K562 (cell line): ENCODE measurements at regions not wholly inside any gene's neighbourhood (a gene's known extent, or its start where the extent isn't known, plus 50 kb on each side); places are given as distances from the start of the nearest gene placed in this dataset.

Source experiments
- ATAC-seq: fragments of 200-7000 bp; cut with Tn5 transposase; 3 replicates; pipeline ENCODE4 v1.9.1; 2020; ENCODE audit warnings: moderate library complexity
- BruUV-seq: library from RNA; stranded (reverse); fragments of 400-500 nt; replicated peaks from 2 replicates; lab custom pipeline; 2021; lab: Mats Ljungman, UMichigan
- CTCF ChIA-PET: fragments of 300-600 bp; formaldehyde crosslinking; extraction: SDS; loops from one replicate; lab custom pipeline; 2021; ENCODE audit warnings: low intra/inter-chr PET ratio; lab: Yijun Ruan, JAX
- POLR2A ChIA-PET: fragments of 300-600, 350-650 bp; sonication (Branson Sonifier 250); formaldehyde crosslinking; extraction: SDS; loops from one replicate; lab custom pipeline; 2021; ENCODE audit warnings: antibody characterized with exemption, inconsistent platforms; lab: Yijun Ruan, JAX
- DNase-seq, 4 experiments: peaks; one replicate each; pipeline versions ENCODE4 v3.0.0 to v3.0.0-alpha.2; 2011 to 2018; ENCODE audit warnings: low spot score in 3 of 4, mixed read lengths in 3 of 4; ENCODE audit errors: extremely low read depth in 1 of 4
- FAIRE-seq: peaks from 2 replicates; lab custom pipeline; 2011; peaks lifted over from hg19 to GRCh38; lab: Jason Lieb, UNC
- H2AFZ ChIP-seq: 2 replicates; pipeline ENCODE4 v1.6.0; 2011; ENCODE audit warnings: low read depth, low read length, control low read depth, inconsistent platforms
- H3K27ac ChIP-seq: fragments of 200-600 bp; 3 replicates; pipeline ENCODE4 v1.8.0; 2011; ENCODE audit warnings: low read depth, mild to moderate bottlenecking, control low read depth, inconsistent platforms, low read length, moderate library complexity, mixed read lengths; ENCODE audit errors: extremely low read depth
- H3K27me3 ChIP-seq, 2 experiments: fragments of 300-600 bp in 1 of 2; 2 replicates in 1 of 2; 3 replicates in 1 of 2; pipeline versions ENCODE4 v1.6.0 to v1.8.0; 2011; ENCODE audit warnings: inconsistent platforms in 2 of 2, low read length in 2 of 2, mild to moderate bottlenecking in 1 of 2, mixed read lengths in 1 of 2, moderate library complexity in 1 of 2; ENCODE audit not compliant: control insufficient read depth in 2 of 2, insufficient read depth in 2 of 2
- H3K36me3 ChIP-seq: fragments of 300-600 bp; 3 replicates; pipeline ENCODE4 v1.8.0; 2011; ENCODE audit warnings: mild to moderate bottlenecking, low read length, inconsistent platforms; ENCODE audit not compliant: control insufficient read depth, insufficient read depth
- H3K4me1 ChIP-seq, 2 experiments: fragments of 200-600 bp in 1 of 2; replicated peaks in 1 of 2; 2 replicates in 1 of 2; 3 replicates in 1 of 2; pipeline versions ENCODE4 v1.5.1 to v1.8.0; 2011; ENCODE audit warnings: inconsistent platforms in 2 of 2, low read length in 2 of 2, mild to moderate bottlenecking in 1 of 2, mixed read lengths in 1 of 2, moderate library complexity in 1 of 2; ENCODE audit not compliant: control insufficient read depth in 2 of 2, insufficient read depth in 2 of 2
- H3K4me2 ChIP-seq: 2 replicates; pipeline ENCODE4 v1.6.1; 2011; ENCODE audit warnings: low read length, control low read depth, inconsistent platforms, mixed read lengths; ENCODE audit not compliant: insufficient read depth
- H3K4me3 ChIP-seq: fragments of 200-600 bp; sonication (generic), shearing (Covaris generic); 2 replicates; pipeline ENCODE4 v1.5.1; 2016; ENCODE audit warnings: control low read depth, inconsistent platforms
- H3K79me2 ChIP-seq: fragments of 200-600 bp; 3 replicates; pipeline ENCODE4 v1.8.0; 2011; ENCODE audit warnings: low read length, inconsistent platforms; ENCODE audit not compliant: control insufficient read depth, insufficient read depth
- H3K9ac ChIP-seq, 2 experiments: 2 replicates each; pipeline versions ENCODE4 v1.6.0 to v1.6.1; 2011; ENCODE audit warnings: low read depth in 2 of 2, low read length in 2 of 2, control low read depth in 1 of 2, inconsistent platforms in 1 of 2, mild to moderate bottlenecking in 1 of 2, mixed read lengths in 1 of 2; ENCODE audit not compliant: insufficient read depth in 1 of 2
- H3K9me1 ChIP-seq: one replicate; pipeline ENCODE4 v1.6.0; 2011; ENCODE audit warnings: inconsistent platforms, mild to moderate bottlenecking, low read length, moderate library complexity; ENCODE audit not compliant: control insufficient read depth, insufficient read depth
- H3K9me3 ChIP-seq: replicated peaks from 2 replicates; pipeline ENCODE4 v1.5.1; 2011; ENCODE audit warnings: low read depth, low read length, inconsistent platforms; ENCODE audit not compliant: control insufficient read depth, insufficient read depth
- H4K20me1 ChIP-seq: replicated peaks from 2 replicates; pipeline ENCODE4 v1.6.1; 2011; ENCODE audit warnings: low read length, inconsistent platforms, mixed read lengths; ENCODE audit not compliant: control insufficient read depth, insufficient read depth
- CEBPG ChIP-seq, 3 experiments: fragments of 200-800 bp in 1 of 3; sonication (Bioruptor generic) in 1 of 3; sonication (generic) in 1 of 3; formaldehyde crosslinking in 1 of 3; IDR thresholded peaks in 2 of 3; conservative IDR thresholded peaks in 1 of 3; 2 replicates each; pipeline versions ENCODE4 v1.6.1 to v1.8.0; 2016 to 2022; ENCODE audit warnings: missing compliant biosample characterization in 2 of 3, missing genetic modification characterization in 2 of 3, mild to moderate bottlenecking in 1 of 3, missing genetic modification reagents in 1 of 3
- ELF2 ChIP-seq: fragments of 250-450 bp; sonication (Bioruptor Pico); IDR thresholded peaks from 2 replicates; pipeline ENCODE4 v1.5.0; 2021; ENCODE audit warnings: mild to moderate bottlenecking
- HMGN3 ChIP-seq: IDR thresholded peaks from 2 replicates; pipeline ENCODE4 v1.6.1; 2011; ENCODE audit warnings: borderline replicate concordance, low read depth, mild to moderate bottlenecking, mixed read lengths, low read length; ENCODE audit not compliant: insufficient read length; ENCODE audit errors: extremely low read depth
- MAFF ChIP-seq: IDR thresholded peaks from 2 replicates; pipeline ENCODE4 v1.6.1; 2012; ENCODE audit warnings: low read length, improper control_type of control experiment
- MEIS2 ChIP-seq: fragments of 450-650 bp; IDR thresholded peaks from 2 replicates; pipeline ENCODE4 v1.6.1; 2014; ENCODE audit warnings: mild to moderate bottlenecking; ENCODE audit not compliant: partially characterized antibody
- PBX2 ChIP-seq, 2 experiments: IDR thresholded peaks in 1 of 2; conservative IDR thresholded peaks in 1 of 2; 2 replicates each; pipeline ENCODE4 v1.6.1; 2016; ENCODE audit warnings: low read depth in 2 of 2, mild to moderate bottlenecking in 1 of 2, missing compliant biosample characterization in 1 of 2, missing genetic modification characterization in 1 of 2, moderate library complexity in 1 of 2
- PCBP2 ChIP-seq: fragments of 200-400 bp; formaldehyde crosslinking; IDR thresholded peaks from 2 replicates; pipeline ENCODE4 v1.6.1; 2018; ENCODE audit warnings: low read length, low read depth, mild to moderate bottlenecking, moderate library complexity; ENCODE audit not compliant: poor library complexity, severe bottlenecking
- POLR3A ChIP-seq: IDR thresholded peaks from 2 replicates; pipeline ENCODE4 v1.6.1; 2011; ENCODE audit warnings: borderline replicate concordance, mild to moderate bottlenecking, moderate library complexity; ENCODE audit not compliant: insufficient read length, insufficient read depth; ENCODE audit errors: extremely low read depth
- ZC3H11A ChIP-seq: IDR thresholded peaks from 2 replicates; pipeline ENCODE4 v1.6.1; 2012; ENCODE audit warnings: low read depth, low read length, improper control_type of control experiment
- WGBS: fragments of 100-300 bp; shearing (Covaris generic); methylation state at CpG from one replicate; pipeline ENCODE4 v1.1.6; 2016; ENCODE audit warnings: low coverage, mixed read lengths; ENCODE audit not compliant: insufficient coverage; ENCODE audit errors: missing lambda C conversion rate; 5-methylcytosine and 5-hydroxymethylcytosine counted together
- in situ Hi-C: fragments of 300-500 bp; cut with MboI; formaldehyde crosslinking; loops from 4 replicates; pipeline ENCODE4 v1.15.0; 2018; ENCODE audit warnings: inconsistent platforms, mixed read lengths
- intact Hi-C: fragments of 100-400 bp; cut with micrococcal nuclease; formaldehyde crosslinking; loops from 2 replicates; pipeline ENCODE4 v1.14.2; 2022

GRCh38 chr2:144650907-144651306 is 131.0 kb upstream of the ZEB2 start:
- FAIRE-seq, result no peak

More at GRCh38 chr2:144650907-144651306, 131.0 kb upstream of the ZEB2 start:
- no peaks in the 10 kb centered on the region for H3K36me3 ChIP-seq
- H4K20me1 ChIP-seq, result no peaks in the 10 kb centered on the region
- H3K79me2 ChIP-seq, result no peaks in the 10 kb centered on the region
- BruUV-seq, result no TSS peak
- no peak for TF ChIP-seq ZC3H11A
- no peak for TF ChIP-seq POLR3A
- no peak for TF ChIP-seq HMGN3
- no peak for TF ChIP-seq CEBPG (CRISPR knock-in tag; IDR thresholded peaks at IDR 0.05)
- TF ChIP-seq CEBPG (tag; conservative IDR thresholded peaks at IDR 0.05 in 1 of 2, IDR thresholded peaks at IDR 0.05 in 1 of 2), result 0 out of 4 replicates have a peak, but pooled peaks of 1 of the 2 experiments have one; percentile 29
- TF ChIP-seq PBX2 (CRISPR knock-in tag; IDR thresholded peaks at IDR 0.05; ENCODE audit: low read depth), result no peak
- TF ChIP-seq PBX2 (tag; conservative IDR thresholded peaks at IDR 0.05; ENCODE audit: low read depth), result peak; percentile 34; the same call in 1 of the 2 replicates
- TF ChIP-seq ELF2 (CRISPR knock-in tag), result no peak
- TF ChIP-seq PCBP2, result no peak
- TF ChIP-seq MAFF, result no peak
- peak; percentile 28 for TF ChIP-seq MEIS2
- H3K9me3 ChIP-seq, result no peaks in the 10 kb centered on the region
- DNase-seq, result no peak
- no peaks in the 10 kb centered on the region for H3K9me1 ChIP-seq
- H3K4me3 ChIP-seq, result no peak overlapping the region
- no peaks in the 10 kb centered on the region for H3K27me3 ChIP-seq
- POLR2A ChIA-PET, result interaction anchor here (0.8 to 1.8 kb wide), 3 partner anchors 9 to 140 kb away, joined by 3 to 6 read pairs (median 3); no protein-coding TSS in a partner anchor
- in situ Hi-C loops (no loop called here), intact Hi-C loops (no loop called here)
- H3K4me2 ChIP-seq, result no peak overlapping the region
- CTCF ChIA-PET, result no interaction called here
- peak; percentile 47 for ATAC-seq
- 0 out of 5 replicates have a peak, but pooled peaks cover 0 to 2% of the 10 kb centered on the region in 2 experiments for H3K4me1 ChIP-seq
- H3K9ac ChIP-seq, result no peak overlapping the region
- H3K27ac ChIP-seq, result no peak overlapping the region
- 74% methylated on average over 6 of the region's 6 CpGs for WGBS
- H2AFZ ChIP-seq, result peak overlapping the region; percentile 64
